Activated CD8-positive, alpha-beta T cell treated with anti-CD3 and anti-CD28 coated beads, Interleukin-2, amount 10 ng/mL, durations not matched to agents 7 days and 5 days (primary cell): ENCODE measurements at regions not wholly inside any gene's neighbourhood (a gene's known extent, or its start where the extent isn't known, plus 50 kb on each side); places are given as distances from the start of the nearest gene placed in this dataset.
"Not testable (repeated sequence)": the region's sequence is repeated elsewhere in the genome, so short reads cannot be mapped to it uniquely, and the experiment has no call there.

Experiments
- ATAC-seq: fragments of 150-1000 bp; cut with Tn5 transposase; one replicate; pipeline ENCODE4 v1.10.0; 2021; ENCODE audit warnings: moderate library complexity
- CTCF ChIA-PET: fragments of 350-600 bp; sonication (Branson Sonifier 250); formaldehyde crosslinking; loops from one replicate; lab custom pipeline; 2021; ENCODE audit warnings: antibody characterized with exemption; lab: Charles Lee
- POLR2A ChIA-PET: fragments of 350-600 bp; sonication (Branson Sonifier 250); formaldehyde crosslinking; loops from one replicate; lab custom pipeline; 2021; ENCODE audit warnings: antibody characterized with exemption; lab: Charles Lee
- DNase-seq: peaks from one replicate; pipeline ENCODE4 v3.0.0-alpha.2; 2020
- H3K27ac Mint-ChIP-seq: one replicate; pipeline ENCODE4 v1.8.0; 2021; ENCODE audit warnings: mild to moderate bottlenecking, mixed read lengths
- H3K27me3 Mint-ChIP-seq: one replicate; pipeline ENCODE4 v1.8.0; 2021; ENCODE audit warnings: low read depth, mixed read lengths
- H3K36me3 Mint-ChIP-seq: one replicate; pipeline ENCODE4 v1.8.0; 2021; ENCODE audit warnings: low read depth, mixed read lengths
- H3K4me1 Mint-ChIP-seq: one replicate; pipeline ENCODE4 v1.8.0; 2021; ENCODE audit warnings: low read depth, mixed read lengths
- H3K4me3 Mint-ChIP-seq: one replicate; pipeline ENCODE4 v1.8.0; 2021; ENCODE audit warnings: mild to moderate bottlenecking, mixed read lengths
- H3K9me3 Mint-ChIP-seq: one replicate; pipeline ENCODE4 v1.8.0; 2022; ENCODE audit warnings: mixed read lengths; ENCODE audit not compliant: insufficient read depth

GRCh38 chr2:225771701-225772100 lies 372.2 kb downstream of the NYAP2 start:
- DNase-seq = no peak
- Mint-ChIP-seq H3K9me3 (no peaks in the 10 kb centered on the region), H3K27ac (no peak overlapping the region), H3K4me1 (peaks cover 3% of the 10 kb centered on the region), H3K36me3 (no peaks in the 10 kb centered on the region), H3K4me3 (no peak overlapping the region), H3K27me3 (no peaks in the 10 kb centered on the region)
- no peak for ATAC-seq
- CTCF ChIA-PET = no interaction called here
- POLR2A ChIA-PET = no interaction called here

- Mint-ChIP-seq H3K4me3 (no peak overlapping the region), H3K27ac (no peak overlapping the region), H3K4me1 (peaks cover 3% of the 10 kb centered on the region), H3K27me3 (no peaks in the 10 kb centered on the region), H3K36me3 (no peaks in the 10 kb centered on the region), H3K9me3 (no peaks in the 10 kb centered on the region)
- CTCF ChIA-PET = no interaction called here
- POLR2A ChIA-PET = no interaction called here
- DNase-seq (no peak), ATAC-seq (no peak)
Measured at GRCh38 chr2:225768741-225769140, 369.2 kb downstream of the NYAP2 start.

GRCh38 chr2:225766431-225766830 lies 366.9 kb downstream of the NYAP2 start:
- ATAC-seq (no peak), DNase-seq (no peak)
- Mint-ChIP-seq H3K4me3 (no peak overlapping the region), H3K27ac (no peak overlapping the region), H3K36me3 (no peaks in the 10 kb centered on the region), H3K27me3 (no peaks in the 10 kb centered on the region), H3K9me3 (no peaks in the 10 kb centered on the region), H3K4me1 (no peaks in the 10 kb centered on the region)
- POLR2A ChIA-PET = no interaction called here
- CTCF ChIA-PET = no interaction called here

- Mint-ChIP-seq H3K36me3 (no peaks in the 10 kb centered on the region), H3K9me3 (no peaks in the 10 kb centered on the region), H3K27me3 (no peaks in the 10 kb centered on the region), H3K4me3 (no peak overlapping the region), H3K27ac (no peak overlapping the region), H3K4me1 (no peaks in the 10 kb centered on the region)
- DNase-seq (no peak), ATAC-seq (no peak)
- POLR2A ChIA-PET = no interaction called here
- CTCF ChIA-PET = no interaction called here
Measured at GRCh38 chr2:225765820-225766219, 366.3 kb downstream of the NYAP2 start.

GRCh38 chr2:225764346-225764745 lies 364.8 kb downstream of the NYAP2 start:
- Mint-ChIP-seq H3K4me1 (no peaks in the 10 kb centered on the region), H3K4me3 (no peak overlapping the region), H3K27ac (no peak overlapping the region), H3K9me3 (no peaks in the 10 kb centered on the region), H3K27me3 (no peaks in the 10 kb centered on the region), H3K36me3 (no peaks in the 10 kb centered on the region)
- ATAC-seq (no peak), DNase-seq (no peak)
- ChIA-PET CTCF (no interaction called here), POLR2A (no interaction called here)

- CTCF ChIA-PET = no interaction called here
- POLR2A ChIA-PET = no interaction called here
Measured at GRCh38 chr2:225763711-225764110, 364.2 kb downstream of the NYAP2 start.

GRCh38 chr2:225761396-225761795 lies 361.9 kb downstream of the NYAP2 start:
- ChIA-PET CTCF (no interaction called here), POLR2A (no interaction called here)
- no peak overlapping the region for H3K27ac Mint-ChIP-seq
- no peaks in the 10 kb centered on the region for H3K36me3 Mint-ChIP-seq
- no peaks in the 10 kb centered on the region for H3K9me3 Mint-ChIP-seq
- no peak overlapping the region for H3K4me3 Mint-ChIP-seq
- H3K27me3 Mint-ChIP-seq = no peaks in the 10 kb centered on the region
- ATAC-seq = no peak
- H3K4me1 Mint-ChIP-seq = no peaks in the 10 kb centered on the region
- DNase-seq = no peak

More at GRCh38 chr2:225763711-225764110, 364.2 kb downstream of the NYAP2 start:
- no peak for DNase-seq
- no peaks in the 10 kb centered on the region for H3K36me3 Mint-ChIP-seq
- no peaks in the 10 kb centered on the region for H3K27me3 Mint-ChIP-seq
- H3K4me1 Mint-ChIP-seq = no peaks in the 10 kb centered on the region
- H3K4me3 Mint-ChIP-seq = no peak overlapping the region
- no peak for ATAC-seq
- H3K27ac Mint-ChIP-seq = no peak overlapping the region
- no peaks in the 10 kb centered on the region for H3K9me3 Mint-ChIP-seq

- ATAC-seq = no peak
- no peak overlapping the region for H3K27ac Mint-ChIP-seq
- H3K9me3 Mint-ChIP-seq = no peaks in the 10 kb centered on the region
- POLR2A ChIA-PET = no interaction called here
- no peak for DNase-seq
- H3K36me3 Mint-ChIP-seq = no peaks in the 10 kb centered on the region
- no peaks in the 10 kb centered on the region for H3K27me3 Mint-ChIP-seq
- CTCF ChIA-PET = no interaction called here
- no peaks in the 10 kb centered on the region for H3K4me1 Mint-ChIP-seq
- H3K4me3 Mint-ChIP-seq = no peak overlapping the region
Measured at GRCh38 chr2:225757248-225757647, 357.7 kb downstream of the NYAP2 start.

GRCh38 chr2:225756198-225756597 lies 356.7 kb downstream of the NYAP2 start:
- H3K27me3 Mint-ChIP-seq = no peaks in the 10 kb centered on the region
- POLR2A ChIA-PET = no interaction called here

GRCh38 chr2:225748609-225749008 lies 349.1 kb downstream of the NYAP2 start:
- ATAC-seq = no peak
- H3K27ac Mint-ChIP-seq = no peak overlapping the region
- no peaks in the 10 kb centered on the region for H3K27me3 Mint-ChIP-seq
- no peaks in the 10 kb centered on the region for H3K9me3 Mint-ChIP-seq
- no peak for DNase-seq
- H3K4me3 Mint-ChIP-seq = no peak overlapping the region
- ChIA-PET POLR2A (no interaction called here), CTCF (no interaction called here)
- H3K4me1 Mint-ChIP-seq = no peaks in the 10 kb centered on the region
- no peaks in the 10 kb centered on the region for H3K36me3 Mint-ChIP-seq

More at GRCh38 chr2:225756198-225756597, 356.7 kb downstream of the NYAP2 start:
- Mint-ChIP-seq H3K4me1 (no peaks in the 10 kb centered on the region), H3K4me3 (no peak overlapping the region), H3K36me3 (no peaks in the 10 kb centered on the region), H3K27ac (no peak overlapping the region), H3K9me3 (no peaks in the 10 kb centered on the region)
- DNase-seq (no peak), ATAC-seq (no peak)
- CTCF ChIA-PET = no interaction called here

GRCh38 chr2:225743996-225744395 lies 344.5 kb downstream of the NYAP2 start:
- H3K4me3 Mint-ChIP-seq, H3K36me3 Mint-ChIP-seq, H3K4me1 Mint-ChIP-seq, CTCF ChIA-PET, H3K27me3 Mint-ChIP-seq, DNase-seq, H3K9me3 Mint-ChIP-seq, ATAC-seq, H3K27ac Mint-ChIP-seq, POLR2A ChIA-PET: not testable (repeated sequence)

GRCh38 chr2:225742487-225742886 lies 343.0 kb downstream of the NYAP2 start:
- no peak overlapping the region for H3K27ac Mint-ChIP-seq

GRCh38 chr2:225740086-225740485 lies 340.6 kb downstream of the NYAP2 start:
- Mint-ChIP-seq H3K9me3 (no peaks in the 10 kb centered on the region), H3K36me3 (no peaks in the 10 kb centered on the region), H3K4me1 (no peaks in the 10 kb centered on the region), H3K27ac (no peak overlapping the region), H3K4me3 (no peak overlapping the region), H3K27me3 (no peaks in the 10 kb centered on the region)
- ATAC-seq (no peak), DNase-seq (no peak)
- ChIA-PET POLR2A (no interaction called here), CTCF (no interaction called here)

More at GRCh38 chr2:225742487-225742886, 343.0 kb downstream of the NYAP2 start:
- Mint-ChIP-seq H3K9me3 (no peaks in the 10 kb centered on the region), H3K4me1 (no peaks in the 10 kb centered on the region), H3K36me3 (no peaks in the 10 kb centered on the region), H3K27me3 (no peaks in the 10 kb centered on the region), H3K4me3 (no peak overlapping the region)
- CTCF ChIA-PET = no interaction called here
- ATAC-seq (no peak), DNase-seq (no peak)
- POLR2A ChIA-PET = no interaction called here
